ENCODE measurements at regions not wholly inside any gene's neighbourhood (a gene's known extent, or its start where the extent isn't known, plus 50 kb on each side); places are given as distances from the start of the nearest gene placed in this dataset.

- WGBS, 5 donors: 75 to 80% (median 76%) methylated on average over 4 of the region's 4 CpGs
- no peak overlapping the region for H3K4me3 ChIP-seq
- TF ChIP-seq CTCF (IDR thresholded peaks at IDR 0.05) (no peak), POLR2A (IDR thresholded peaks at IDR 0.05) (no peak), POLR2AphosphoS5 (IDR thresholded peaks at IDR 0.05) (no peak), EP300 (IDR thresholded peaks at IDR 0.05) (no peak)
- no peaks in the 10 kb centered on the region for H3K4me1 ChIP-seq
- H3K27ac ChIP-seq: no peak overlapping the region
- no peak for DNase-seq
- intact Hi-C loops (cut with DNase I; ENCODE audit: low total_unique reads): no loop called here
- peaks cover 0 to 22% (median 0%) of the 10 kb centered on the region in 3 donors for H3K27me3 ChIP-seq
- H3K9me3 ChIP-seq: no peaks in the 10 kb centered on the region
- no peaks in the 10 kb centered on the region for H3K36me3 ChIP-seq
These were observed 60.2 kb upstream of the HMGXB4 start for GRCh38 chr22:35197071-35197470.

GRCh38 chr22:35197886-35198285 is 59.4 kb upstream of the HMGXB4 start:
- Histone ChIP-seq H3K4me3 (no peak overlapping the region), H3K36me3 (no peaks in the 10 kb centered on the region), H3K4me1 (no peaks in the 10 kb centered on the region), H3K27ac (no peak overlapping the region), H3K9me3 (no peaks in the 10 kb centered on the region), H3K27me3 (peaks cover 0 to 22% (median 0%) of the 10 kb centered on the region in 3 donors)
- TF ChIP-seq POLR2AphosphoS5 (IDR thresholded peaks at IDR 0.05): no peak
- no peak for TF ChIP-seq POLR2A (IDR thresholded peaks at IDR 0.05)
- no peak for TF ChIP-seq EP300 (IDR thresholded peaks at IDR 0.05)
- no peak for TF ChIP-seq CTCF (IDR thresholded peaks at IDR 0.05)
- intact Hi-C loops (cut with DNase I; ENCODE audit: low total_unique reads): no loop called here
- DNase-seq: no peak
- WGBS, 5 donors: 49 to 76% (median 60%) methylated on average over 3 of the region's 3 CpGs

DNA sequence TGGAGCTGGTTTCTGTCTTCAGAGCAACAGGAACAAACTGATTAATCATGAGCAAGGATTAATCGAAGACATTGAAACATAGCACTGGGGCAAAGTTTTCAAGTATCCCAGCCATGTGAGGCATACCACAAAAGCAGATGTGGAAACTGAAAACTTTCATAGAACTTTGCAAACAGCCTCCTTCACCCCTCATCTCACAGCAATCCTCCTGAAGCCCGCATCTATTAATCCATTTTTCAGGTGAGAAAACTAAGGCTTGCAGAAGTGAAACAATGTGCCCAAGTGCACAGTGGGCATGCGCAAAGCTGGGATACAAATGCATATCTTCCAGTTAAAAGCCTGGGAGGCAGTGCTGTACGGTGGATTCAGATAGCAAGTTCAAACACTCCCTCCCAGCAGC is 58.6 kb upstream of the HMGXB4 start:
- peaks cover 0 to 22% (median 0%) of the 10 kb centered on the region in 3 donors for H3K27me3 ChIP-seq
- WGBS, 5 donors: 56 to 63% (median 62%) methylated on average over 4 of the region's 4 CpGs
- no peak overlapping the region for H3K27ac ChIP-seq
- no peak for DNase-seq
- H3K4me3 ChIP-seq: no peak overlapping the region
- no peak for TF ChIP-seq CTCF (IDR thresholded peaks at IDR 0.05)
- TF ChIP-seq POLR2AphosphoS5 (IDR thresholded peaks at IDR 0.05): no peak
- no peak for TF ChIP-seq POLR2A (IDR thresholded peaks at IDR 0.05)
- TF ChIP-seq EP300 (IDR thresholded peaks at IDR 0.05): no peak
- no peaks in the 10 kb centered on the region for H3K9me3 ChIP-seq
- intact Hi-C loops (cut with DNase I; ENCODE audit: low total_unique reads): no loop called here
- no peaks in the 10 kb centered on the region for H3K36me3 ChIP-seq
- H3K4me1 ChIP-seq: no peaks in the 10 kb centered on the region

DNA sequence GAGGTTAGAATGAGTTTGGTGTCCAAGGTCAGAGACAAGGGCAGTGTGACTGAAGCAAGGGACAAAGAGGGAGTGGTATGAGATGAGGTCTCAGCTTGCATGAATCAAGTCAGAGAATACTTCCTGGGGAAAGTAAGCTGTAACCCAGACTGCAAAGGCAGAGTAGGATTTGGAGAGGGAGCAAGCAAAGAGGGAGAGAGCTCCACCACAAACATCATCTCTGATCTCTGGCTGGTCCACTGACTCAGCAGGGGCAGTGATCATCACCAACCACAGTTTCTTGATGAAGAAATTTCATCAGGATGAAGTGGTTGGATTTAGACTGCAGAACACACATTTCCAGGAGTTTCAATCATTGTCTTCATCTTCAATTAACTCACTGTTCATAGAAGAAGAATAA is 54.9 kb upstream of the HMGXB4 start:
- H3K9me3 ChIP-seq: no peaks in the 10 kb centered on the region

More for the DNA sequence above, 54.9 kb upstream of the HMGXB4 start:
- peaks cover 0 to 9% (median 0%) of the 10 kb centered on the region in 4 donors for H3K4me1 ChIP-seq
- H3K4me3 ChIP-seq: no peak overlapping the region
- H3K36me3 ChIP-seq: no peaks in the 10 kb centered on the region
- TF ChIP-seq EP300 (IDR thresholded peaks at IDR 0.05) (no peak), POLR2AphosphoS5 (IDR thresholded peaks at IDR 0.05) (no peak), POLR2A (IDR thresholded peaks at IDR 0.05) (no peak), CTCF (IDR thresholded peaks at IDR 0.05) (no peak)
- no peak for DNase-seq
- intact Hi-C loops (cut with DNase I; ENCODE audit: low total_unique reads): no loop called here
- no peak overlapping the region for H3K27ac ChIP-seq
- H3K27me3 ChIP-seq: peaks cover 0 to 25% (median 0%) of the 10 kb centered on the region in 3 donors

All from stomach (tissue), 8 donors.